ENCODE measurements at regions not wholly inside any gene's neighbourhood (a gene's known extent, or its start where the extent isn't known, plus 50 kb on each side); places are given as distances from the start of the nearest gene placed in this dataset.

GRCh38 chr7:140230861-140231770 is 54.3 kb upstream of the KDM7A start:
- H3K4me1 Mint-ChIP-seq = peaks cover 35% of the 10 kb centered on the region
- DNase-seq (ENCODE audit: low spot score in 2 of 2) = peak in 1 of 2 donors; percentile 74
- H3K9me3 Mint-ChIP-seq = no peaks in the 10 kb centered on the region
- peaks cover 18% of the 10 kb centered on the region for H3K36me3 Mint-ChIP-seq
- peak overlapping the region; percentile 97 for H3K27ac Mint-ChIP-seq
- peak overlapping the region; percentile 83 for H3K4me3 Mint-ChIP-seq
- peak; percentile 66 for ATAC-seq

DNA sequence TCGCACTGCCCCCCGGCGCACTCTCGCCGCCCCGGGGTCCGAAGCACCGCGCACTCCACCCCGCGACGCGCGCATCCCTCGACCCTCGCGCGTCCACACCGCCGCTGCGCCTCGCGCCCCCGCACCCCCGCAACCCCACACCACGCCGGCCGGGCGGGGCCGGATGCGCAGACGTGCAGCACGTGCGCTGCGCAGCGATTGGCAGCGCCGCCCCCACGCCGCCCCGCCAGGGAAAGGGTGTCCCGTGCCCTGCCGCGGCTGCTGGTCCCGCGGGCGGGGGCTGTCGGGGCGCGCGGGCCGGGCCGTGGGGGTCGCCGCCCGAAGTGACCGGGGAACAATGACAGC is 53.7 kb upstream of the KDM7A start:
- Mint-ChIP-seq H3K4me3 (peak overlapping the region; percentile 83), H3K4me1 (peaks cover 41% of the 10 kb centered on the region), H3K9me3 (no peaks in the 10 kb centered on the region), H3K27ac (peak overlapping the region; percentile 97), H3K36me3 (peaks cover 18% of the 10 kb centered on the region)
- peak; percentile 74 for ATAC-seq
- DNase-seq (ENCODE audit: low spot score in 2 of 2) = peak; percentile 77 to 78

DNA sequence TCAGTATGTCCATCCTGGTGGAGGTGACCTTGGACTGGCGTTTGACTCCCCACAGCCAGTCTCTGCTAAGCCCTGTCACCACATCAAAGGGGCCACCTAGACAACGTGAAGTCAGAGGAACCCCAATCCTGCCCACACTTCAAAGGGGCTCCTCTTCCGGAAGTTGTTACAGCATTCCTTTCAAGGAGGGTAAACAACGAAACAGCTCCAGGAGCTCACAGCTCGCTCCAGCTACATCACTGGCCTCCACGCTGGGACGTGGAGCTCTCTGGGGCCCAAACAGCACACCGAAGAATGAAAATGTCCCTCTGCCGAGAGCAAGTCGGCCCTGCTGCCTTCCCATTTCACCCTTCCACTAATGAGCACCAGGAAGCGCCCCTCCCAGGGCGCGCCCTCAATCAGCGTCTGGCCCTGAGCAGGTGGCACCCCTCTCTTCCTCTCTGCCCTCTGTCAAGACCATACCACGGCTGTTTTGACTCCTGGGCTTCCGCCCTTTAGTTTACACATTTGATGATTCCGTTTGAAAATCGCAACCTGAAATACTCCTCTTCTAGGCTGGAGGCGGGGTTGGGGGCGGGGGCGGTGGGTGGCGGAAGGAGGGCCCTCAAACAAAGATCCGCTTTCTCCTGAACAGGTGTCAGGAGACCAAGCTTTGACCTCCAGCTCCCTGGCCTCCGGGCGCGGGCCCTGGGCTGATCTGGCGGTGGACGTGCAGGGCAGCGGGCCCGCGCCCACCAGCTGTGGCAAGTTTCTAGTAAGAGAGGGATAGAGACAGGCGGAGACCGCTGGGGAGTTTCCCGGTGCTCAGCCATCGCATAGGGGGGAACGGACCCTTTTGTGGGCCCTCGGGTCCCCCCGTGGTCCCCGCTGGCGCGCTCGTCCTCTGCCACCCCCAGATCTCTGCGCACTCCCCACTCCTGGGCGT is 53.1 kb upstream of the KDM7A start:
- Mint-ChIP-seq H3K4me1 (peaks cover 42% of the 10 kb centered on the region), H3K27ac (peak overlapping the region; percentile 97), H3K4me3 (peak overlapping the region; percentile 83), H3K36me3 (peaks cover 18% of the 10 kb centered on the region), H3K9me3 (no peaks in the 10 kb centered on the region)
- peak; percentile 49 to 83 for DNase-seq (ENCODE audit: low spot score in 2 of 2)
- peak; percentile 75 for ATAC-seq

GRCh38 chr7:140229101-140229525 is 52.3 kb upstream of the KDM7A start:
- Mint-ChIP-seq H3K4me3 (peak overlapping the region; percentile 83), H3K4me1 (peaks cover 49% of the 10 kb centered on the region), H3K9me3 (no peaks in the 10 kb centered on the region), H3K36me3 (peaks cover 18% of the 10 kb centered on the region), H3K27ac (peak overlapping the region; percentile 97)
- ATAC-seq (no peak), DNase-seq (ENCODE audit: low spot score in 2 of 2) (no peak)

Measured in stimulated activated effector memory CD8-positive, alpha-beta T cell treated with anti-CD3 and anti-CD28 coated beads, Interleukin-12 subunit alpha, Interleukin-12 subunit beta, amount 100 ng/mL, for 72 hours (primary cell).